ENCODE measurements at regions not wholly inside any gene's neighbourhood (a gene's known extent, or its start where the extent isn't known, plus 50 kb on each side); places are given as distances from the start of the nearest gene placed in this dataset.
A peak's percentile ranks its signal among the peaks of the same experiment; 100 is the strongest.
"Not testable (repeated sequence)": the region's sequence is repeated elsewhere in the genome, so short reads cannot be mapped to it uniquely, and the experiment has no call there.

- Mint-ChIP-seq H3K27ac (no peak overlapping the region), H3K4me1 (ENCODE audit: low read depth) (peaks cover 9% of the 10 kb centered on the region), H3K9me3 (no peaks in the 10 kb centered on the region), H3K27me3 (peaks cover 59% of the 10 kb centered on the region), H3K4me3 (no peak overlapping the region), H3K36me3 (ENCODE audit: low read depth) (no peaks in the 10 kb centered on the region)
- intact Hi-C loops (cut with micrococcal nuclease) = no loop called here
Measured at GRCh38 chr5:1652873-1653697, 129.3 kb upstream of the LPCAT1 start.

DNA sequence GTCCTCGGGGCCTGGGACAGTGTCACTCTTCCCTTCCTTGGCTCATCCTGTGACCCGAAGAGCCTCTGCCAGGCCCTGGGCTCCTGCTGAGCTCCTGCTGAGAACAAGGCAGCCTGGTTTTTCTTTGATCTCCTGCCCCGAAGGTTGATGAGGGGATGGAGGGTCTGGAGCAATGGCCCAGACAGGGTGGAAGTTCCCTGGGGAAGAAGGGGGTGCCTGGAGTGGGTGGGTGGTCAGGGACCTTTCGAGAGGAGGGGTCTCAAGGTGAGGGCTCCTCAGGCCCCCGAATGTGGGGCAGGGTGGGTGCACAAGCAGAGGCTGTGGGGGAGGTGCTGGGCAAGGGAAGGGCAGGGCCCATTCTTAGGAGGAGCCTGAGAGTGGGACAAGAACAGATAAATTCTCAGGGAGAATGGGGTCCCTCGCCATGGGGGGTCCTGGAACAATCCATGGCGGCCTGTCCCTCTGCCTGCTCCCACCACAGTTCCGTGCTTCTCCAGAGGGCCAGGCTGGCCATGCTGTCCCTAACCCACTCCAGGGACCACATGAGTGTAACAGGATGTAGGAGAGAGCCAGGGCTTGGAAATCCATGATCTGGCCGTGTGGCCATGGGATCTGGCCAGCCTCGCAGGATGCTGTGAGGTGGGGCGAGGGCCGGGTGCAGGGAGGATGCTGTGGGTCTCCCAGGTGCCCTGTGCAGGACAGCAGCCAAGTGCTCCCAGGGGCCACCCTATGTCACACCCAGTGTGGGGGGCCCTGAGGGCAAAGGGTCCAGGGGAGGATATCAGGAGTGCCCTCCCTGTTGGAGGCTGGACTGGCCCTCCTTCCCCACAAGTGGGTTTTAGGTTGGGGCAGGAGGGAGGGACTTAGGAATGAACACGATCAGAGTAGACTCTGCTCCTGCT is 128.5 kb upstream of the LPCAT1 start:
- no peaks in the 10 kb centered on the region for H3K36me3 Mint-ChIP-seq (ENCODE audit: low read depth)
- intact Hi-C loops (cut with micrococcal nuclease) = no loop called here
- peaks cover 9% of the 10 kb centered on the region for H3K4me1 Mint-ChIP-seq (ENCODE audit: low read depth)
- H3K27ac Mint-ChIP-seq = no peak overlapping the region
- H3K4me3 Mint-ChIP-seq = no peak overlapping the region
- no peaks in the 10 kb centered on the region for H3K9me3 Mint-ChIP-seq
- peaks cover 61% of the 10 kb centered on the region for H3K27me3 Mint-ChIP-seq

DNA sequence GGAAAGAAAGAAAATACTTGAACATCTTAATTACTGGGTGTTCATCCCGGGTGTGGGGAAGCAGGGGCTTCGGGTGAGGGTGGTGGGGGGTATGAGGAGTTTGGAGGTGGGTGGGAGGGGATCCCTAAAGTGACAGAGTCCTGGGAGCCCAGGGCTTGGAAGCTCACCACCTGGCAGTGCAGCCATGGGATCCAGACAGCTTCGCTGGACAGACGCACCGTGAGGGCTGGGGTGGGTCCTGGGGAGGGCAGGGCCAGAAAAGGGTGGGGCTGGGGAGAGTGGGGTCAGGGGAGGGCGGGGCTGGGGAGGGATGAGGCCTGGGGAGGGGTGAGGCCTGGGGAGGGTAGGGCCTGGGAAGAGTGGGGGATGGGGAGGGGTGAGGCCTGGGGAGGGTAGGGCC is 127.5 kb upstream of the LPCAT1 start:
- Mint-ChIP-seq H3K4me3 (no peak overlapping the region), H3K27ac (no peak overlapping the region), H3K36me3 (ENCODE audit: low read depth) (no peaks in the 10 kb centered on the region), H3K27me3 (peaks cover 56% of the 10 kb centered on the region), H3K4me1 (ENCODE audit: low read depth) (peaks cover 9% of the 10 kb centered on the region), H3K9me3 (no peaks in the 10 kb centered on the region)
- intact Hi-C loops (cut with micrococcal nuclease) = no loop called here

GRCh38 chr5:1649554-1649953 is 125.8 kb upstream of the LPCAT1 start:
- Mint-ChIP-seq H3K27me3 (peaks cover 54% of the 10 kb centered on the region), H3K36me3 (ENCODE audit: low read depth) (no peaks in the 10 kb centered on the region), H3K27ac (no peak overlapping the region), H3K4me1 (ENCODE audit: low read depth) (peaks cover 15% of the 10 kb centered on the region), H3K9me3 (no peaks in the 10 kb centered on the region), H3K4me3 (no peak overlapping the region)
- intact Hi-C loops (cut with micrococcal nuclease) = no loop called here

- Mint-ChIP-seq H3K36me3 (ENCODE audit: low read depth) (no peaks in the 10 kb centered on the region), H3K27ac (no peak overlapping the region), H3K27me3 (peaks cover 51% of the 10 kb centered on the region), H3K4me3 (no peak overlapping the region), H3K9me3 (no peaks in the 10 kb centered on the region), H3K4me1 (ENCODE audit: low read depth) (peaks cover 15% of the 10 kb centered on the region)
- intact Hi-C loops (cut with micrococcal nuclease) = no loop called here
Measured at GRCh38 chr5:1648806-1649205, 125.0 kb upstream of the LPCAT1 start.

GRCh38 chr5:1647580-1647979 is 123.8 kb upstream of the LPCAT1 start:
- Mint-ChIP-seq H3K27me3 (peaks cover 53% of the 10 kb centered on the region), H3K27ac (no peak overlapping the region), H3K36me3 (ENCODE audit: low read depth) (no peaks in the 10 kb centered on the region), H3K4me1 (ENCODE audit: low read depth) (peaks cover 6% of the 10 kb centered on the region), H3K4me3 (no peak overlapping the region), H3K9me3 (no peaks in the 10 kb centered on the region)
- intact Hi-C loops (cut with micrococcal nuclease) = no loop called here

DNA sequence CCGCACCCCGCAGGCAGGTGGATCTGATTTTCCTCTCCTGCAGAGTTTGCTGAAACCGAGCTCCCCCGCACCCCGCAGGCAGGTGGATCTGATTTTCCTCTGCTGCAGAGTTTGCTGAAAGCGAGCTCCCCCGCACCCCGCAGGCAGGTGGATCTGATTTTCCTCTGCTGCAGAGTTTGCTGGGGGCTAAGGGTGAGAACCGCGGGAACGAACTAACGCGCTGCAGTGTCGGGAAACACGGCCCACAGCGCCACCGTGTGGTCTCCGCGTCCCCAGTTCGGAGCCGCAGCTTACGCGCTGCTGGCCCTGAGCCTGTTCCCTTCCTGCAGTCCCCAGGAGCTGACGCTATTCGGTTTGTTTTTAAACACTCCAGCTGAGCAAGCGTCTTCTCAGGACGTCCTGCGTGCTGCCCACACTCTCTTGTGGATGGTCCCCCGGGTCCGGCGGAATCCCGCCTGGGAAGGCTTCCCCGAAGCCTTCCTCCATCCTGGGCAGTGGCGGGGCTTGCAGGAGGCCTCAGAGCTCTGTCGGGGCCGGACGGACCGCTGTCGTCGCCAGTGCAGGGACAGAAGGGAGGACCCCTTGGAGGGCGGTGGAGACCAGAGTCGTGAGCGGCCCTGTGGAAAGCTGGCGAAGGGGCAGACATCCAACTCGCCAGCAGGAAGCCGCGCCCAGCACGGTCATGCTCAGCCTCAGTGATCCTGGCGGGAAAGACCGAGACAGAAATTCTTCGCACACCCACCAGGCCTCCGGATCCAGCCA is 121.2 kb upstream of the LPCAT1 start:
- Mint-ChIP-seq H3K27me3 (peaks cover 61% of the 10 kb centered on the region), H3K4me1 (ENCODE audit: low read depth) (peaks cover 6% of the 10 kb centered on the region)

GRCh38 chr5:1644393-1644809 is 120.6 kb upstream of the LPCAT1 start:
- not testable (repeated sequence) for H3K9me3 Mint-ChIP-seq, H3K4me3 Mint-ChIP-seq
- H3K27me3 Mint-ChIP-seq = peaks cover 59% of the 10 kb centered on the region

More for the DNA sequence above, 121.2 kb upstream of the LPCAT1 start:
- Mint-ChIP-seq H3K9me3 (no peaks in the 10 kb centered on the region), H3K27ac (no peak overlapping the region), H3K4me3 (peak overlapping the region; percentile 20), H3K36me3 (ENCODE audit: low read depth) (no peaks in the 10 kb centered on the region)
- intact Hi-C loops (cut with micrococcal nuclease) = loop anchor here (1.0 to 2.0 kb wide), 2 partner anchors 264 to 477 kb away; no protein-coding TSS in a partner anchor

GRCh38 chr5:1643651-1644392 is 120.1 kb upstream of the LPCAT1 start:
- H3K9me3 Mint-ChIP-seq = no peaks in the 10 kb centered on the region
- no peak overlapping the region for H3K4me3 Mint-ChIP-seq
- intact Hi-C loops (cut with micrococcal nuclease) = loop anchor here (2.0 kb wide), 1 partner anchor 263 kb away; no protein-coding TSS in a partner anchor
- no peak overlapping the region for H3K27ac Mint-ChIP-seq
- H3K27me3 Mint-ChIP-seq = peaks cover 58% of the 10 kb centered on the region
- no peaks in the 10 kb centered on the region for H3K36me3 Mint-ChIP-seq (ENCODE audit: low read depth)
- H3K4me1 Mint-ChIP-seq (ENCODE audit: low read depth) = peaks cover 6% of the 10 kb centered on the region

More at GRCh38 chr5:1644393-1644809, 120.6 kb upstream of the LPCAT1 start:
- H3K27ac Mint-ChIP-seq; H3K36me3 Mint-ChIP-seq (ENCODE audit: low read depth); H3K4me1 Mint-ChIP-seq (ENCODE audit: low read depth): not testable (repeated sequence)
- intact Hi-C loops (cut with micrococcal nuclease) = loop anchor here (2.0 kb wide), 1 partner anchor 264 kb away; no protein-coding TSS in a partner anchor

GRCh38 chr5:1642621-1643061 is 118.9 kb upstream of the LPCAT1 start:
- no peaks in the 10 kb centered on the region for H3K9me3 Mint-ChIP-seq
- intact Hi-C loops (cut with micrococcal nuclease) = no loop called here
- no peaks in the 10 kb centered on the region for H3K36me3 Mint-ChIP-seq (ENCODE audit: low read depth)
- peaks cover 57% of the 10 kb centered on the region for H3K27me3 Mint-ChIP-seq
- no peak overlapping the region for H3K27ac Mint-ChIP-seq
- H3K4me1 Mint-ChIP-seq (ENCODE audit: low read depth) = peaks cover 6% of the 10 kb centered on the region
- H3K4me3 Mint-ChIP-seq = no peak overlapping the region

- intact Hi-C loops (cut with micrococcal nuclease) = no loop called here
- no peaks in the 10 kb centered on the region for H3K36me3 Mint-ChIP-seq (ENCODE audit: low read depth)
- peaks cover 58% of the 10 kb centered on the region for H3K27me3 Mint-ChIP-seq
- peaks cover 6% of the 10 kb centered on the region for H3K4me1 Mint-ChIP-seq (ENCODE audit: low read depth)
- no peak overlapping the region for H3K4me3 Mint-ChIP-seq
- no peak overlapping the region for H3K27ac Mint-ChIP-seq
- H3K9me3 Mint-ChIP-seq = no peaks in the 10 kb centered on the region
Measured at GRCh38 chr5:1642221-1642620, 118.5 kb upstream of the LPCAT1 start.

DNA sequence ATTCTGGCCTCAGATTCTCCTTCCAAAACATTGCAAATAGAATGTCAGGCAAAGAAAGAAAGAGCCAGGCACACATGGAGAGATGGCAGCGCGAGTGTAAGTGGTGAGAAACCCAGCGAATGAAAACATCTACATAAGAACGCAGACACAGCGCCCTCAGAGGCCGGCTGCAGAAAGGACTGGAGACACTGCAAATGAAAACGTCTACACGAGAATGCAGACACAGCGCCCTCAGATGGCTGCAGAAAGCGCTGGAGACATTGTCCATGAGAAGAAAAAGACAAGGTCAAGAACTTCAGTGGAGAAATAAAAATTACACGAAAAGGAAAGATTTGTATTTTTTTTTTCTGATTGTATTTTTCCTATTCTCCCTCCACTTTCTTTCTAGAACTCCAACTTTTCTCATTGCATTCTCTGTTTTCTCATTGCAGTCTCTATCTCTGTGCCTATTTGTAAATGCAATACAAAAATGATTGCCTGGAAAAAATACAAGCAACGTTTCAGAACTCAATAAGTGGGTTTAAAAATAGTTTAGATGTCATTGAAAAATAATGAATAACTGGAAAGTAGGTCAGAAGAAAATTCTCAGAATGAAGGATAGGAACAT is 117.9 kb upstream of the LPCAT1 start:
- Mint-ChIP-seq H3K9me3 (no peaks in the 10 kb centered on the region), H3K27me3 (peaks cover 60% of the 10 kb centered on the region), H3K27ac (no peak overlapping the region), H3K4me1 (ENCODE audit: low read depth) (peaks cover 6% of the 10 kb centered on the region), H3K36me3 (ENCODE audit: low read depth) (no peaks in the 10 kb centered on the region), H3K4me3 (no peak overlapping the region)
- intact Hi-C loops (cut with micrococcal nuclease) = no loop called here

- no peak overlapping the region for H3K27ac Mint-ChIP-seq
- peaks cover 66% of the 10 kb centered on the region for H3K27me3 Mint-ChIP-seq
- no peaks in the 10 kb centered on the region for H3K9me3 Mint-ChIP-seq
- intact Hi-C loops (cut with micrococcal nuclease) = no loop called here
- no peak overlapping the region for H3K4me3 Mint-ChIP-seq
- H3K36me3 Mint-ChIP-seq (ENCODE audit: low read depth) = no peaks in the 10 kb centered on the region
- peaks cover 6% of the 10 kb centered on the region for H3K4me1 Mint-ChIP-seq (ENCODE audit: low read depth)
Measured at GRCh38 chr5:1641041-1641440, 117.3 kb upstream of the LPCAT1 start.
